Breast epithelium (tissue), 4 donors: ENCODE measurements at regions not wholly inside any gene's neighbourhood (a gene's known extent, or its start where the extent isn't known, plus 50 kb on each side); places are given as distances from the start of the nearest gene placed in this dataset.

Experiments used
- DNase-seq, 2 donors: peaks; one replicate each; pipeline ENCODE4 v3.0.0-alpha.2; 2019; ENCODE audit warnings: low spot score in 2 of 2
- H3K27ac ChIP-seq, 2 donors: fragments of 200-600 bp; sonication (generic) in 1 of 2; one replicate each; pipeline ENCODE4 v1.5.1; 2016 to 2019; ENCODE audit warnings: mild to moderate bottlenecking in 1 of 2
- H3K27me3 ChIP-seq, 2 donors: fragments of 200-600 bp; sonication (generic) in 1 of 2; one replicate each; pipeline versions ENCODE4 v1.5.1 to v1.6.0; 2017 to 2019; ENCODE audit warnings: control low read depth in 1 of 2, mild to moderate bottlenecking in 1 of 2
- H3K36me3 ChIP-seq: fragments of 200-600 bp; one replicate; pipeline ENCODE4 v1.5.1; 2019
- H3K4me1 ChIP-seq, 2 donors: fragments of 200-600 bp; sonication (generic); one replicate each; pipeline ENCODE4 v1.5.1; 2016 to 2019; ENCODE audit warnings: control low read depth in 1 of 2
- H3K4me3 ChIP-seq, 3 donors: fragments of 200-600 bp; sonication (generic); 1 replicate in 2 of 3; 2 replicates in 1 of 3; pipeline ENCODE4 v1.5.1; 2016 to 2019; ENCODE audit warnings: mild to moderate bottlenecking in 3 of 3, moderate library complexity in 2 of 3
- H3K9me3 ChIP-seq, 2 donors: fragments of 200-600 bp; sonication (generic) in 1 of 2; one replicate each; pipeline ENCODE4 v1.5.1; 2016 to 2019; ENCODE audit warnings: control low read depth in 1 of 2
- CTCF ChIP-seq, 3 donors: fragments of 450-650 bp; IDR thresholded peaks; one replicate each; pipeline ENCODE4 v1.5.1; 2016 to 2017; ENCODE audit warnings: antibody characterized with exemption in 3 of 3, mild to moderate bottlenecking in 3 of 3, moderate library complexity in 3 of 3
- POLR2A ChIP-seq: fragments of 450-650 bp; IDR thresholded peaks from one replicate; pipeline ENCODE4 v1.6.1; 2016; ENCODE audit warnings: antibody characterized with exemption, mild to moderate bottlenecking, moderate library complexity
- POLR2AphosphoS5 ChIP-seq, 3 donors: sonication (generic); formaldehyde crosslinking; IDR thresholded peaks; one replicate each; pipeline ENCODE4 v1.6.1; 2017; ENCODE audit warnings: antibody characterized with exemption in 3 of 3
- intact Hi-C: fragments of 100-400 bp; cut with DNase I; formaldehyde crosslinking; loops from one replicate; pipeline ENCODE4 v1.15.1; 2023; ENCODE audit warnings: low total_unique reads

DNA sequence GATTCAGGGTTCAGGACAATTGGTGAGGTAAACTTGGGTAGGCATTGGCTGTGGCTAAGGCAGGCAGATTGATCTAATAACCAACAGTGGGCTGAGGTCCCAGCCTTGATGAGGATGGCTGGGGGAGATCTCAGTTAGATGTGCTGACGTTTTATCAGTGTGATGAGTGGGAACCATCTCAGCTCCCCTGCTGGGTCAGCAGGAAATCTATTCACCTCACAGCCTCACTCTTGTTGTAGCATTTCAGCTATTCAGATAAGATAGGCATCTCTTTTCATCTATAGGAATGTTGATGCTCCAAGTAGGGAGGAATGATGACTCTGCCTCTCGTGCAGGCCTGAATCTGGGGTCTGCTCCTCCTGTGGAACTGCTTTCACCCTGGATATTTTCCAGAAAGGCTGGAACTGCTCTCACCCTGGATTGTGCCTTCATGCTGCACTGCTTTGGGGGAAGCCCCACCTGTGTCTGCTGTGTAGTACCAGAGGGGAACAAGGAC is 973.7 kb downstream of the NSUN3 start:
- H3K4me3 ChIP-seq = no peak overlapping the region
- no peak overlapping the region for H3K27ac ChIP-seq
- no peaks in the 10 kb centered on the region for H3K36me3 ChIP-seq
- no peaks in the 10 kb centered on the region for H3K4me1 ChIP-seq
- no peak for DNase-seq
- peaks cover 0 to 4% of the 10 kb centered on the region in 2 donors for H3K9me3 ChIP-seq
- no peaks in the 10 kb centered on the region for H3K27me3 ChIP-seq
- TF ChIP-seq POLR2A (no peak), CTCF (IDR thresholded peaks at IDR 0.05) (no peak), POLR2AphosphoS5 (IDR thresholded peaks at IDR 0.05) (no peak)
- intact Hi-C loops = no loop called here

- Histone ChIP-seq H3K4me3 (no peak overlapping the region), H3K9me3 (peaks cover 0 to 4% of the 10 kb centered on the region in 2 donors), H3K27ac (no peak overlapping the region), H3K4me1 (no peaks in the 10 kb centered on the region), H3K27me3 (no peaks in the 10 kb centered on the region), H3K36me3 (no peaks in the 10 kb centered on the region)
- intact Hi-C loops = no loop called here
- DNase-seq = no peak
- TF ChIP-seq CTCF (IDR thresholded peaks at IDR 0.05) (no peak), POLR2AphosphoS5 (IDR thresholded peaks at IDR 0.05) (no peak)
Observed at GRCh38 chr3:95037097-95037496, 974.2 kb downstream of the NSUN3 start.

DNA sequence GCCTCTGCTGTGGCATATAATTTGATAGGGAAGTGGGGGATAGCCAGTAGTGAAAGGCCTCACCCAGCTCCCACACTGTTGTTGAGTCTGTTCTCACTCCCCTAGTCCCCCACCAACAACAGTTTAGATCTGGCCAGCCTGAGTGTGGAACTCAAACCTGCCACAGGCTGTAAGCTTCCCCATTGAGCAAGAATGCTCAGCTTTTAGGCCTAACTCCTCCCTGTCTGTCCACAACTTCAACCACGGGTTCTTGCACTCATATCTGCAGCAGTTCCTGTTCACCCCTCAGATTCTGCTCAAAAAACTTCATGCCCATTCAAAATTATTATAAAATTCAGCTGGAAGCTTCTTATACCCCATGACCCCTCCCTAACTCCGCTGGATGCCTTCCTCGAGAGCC is 975.1 kb downstream of the NSUN3 start:
- intact Hi-C loops = no loop called here
- no peak overlapping the region for H3K4me3 ChIP-seq
- no peak for DNase-seq
- no peak overlapping the region for H3K27ac ChIP-seq
- H3K4me1 ChIP-seq = no peaks in the 10 kb centered on the region
- TF ChIP-seq POLR2AphosphoS5 (IDR thresholded peaks at IDR 0.05) (no peak), CTCF (IDR thresholded peaks at IDR 0.05) (no peak)
- no peaks in the 10 kb centered on the region for H3K27me3 ChIP-seq
- H3K9me3 ChIP-seq = peaks cover 0 to 4% of the 10 kb centered on the region in 2 donors
- H3K36me3 ChIP-seq = no peaks in the 10 kb centered on the region

DNA sequence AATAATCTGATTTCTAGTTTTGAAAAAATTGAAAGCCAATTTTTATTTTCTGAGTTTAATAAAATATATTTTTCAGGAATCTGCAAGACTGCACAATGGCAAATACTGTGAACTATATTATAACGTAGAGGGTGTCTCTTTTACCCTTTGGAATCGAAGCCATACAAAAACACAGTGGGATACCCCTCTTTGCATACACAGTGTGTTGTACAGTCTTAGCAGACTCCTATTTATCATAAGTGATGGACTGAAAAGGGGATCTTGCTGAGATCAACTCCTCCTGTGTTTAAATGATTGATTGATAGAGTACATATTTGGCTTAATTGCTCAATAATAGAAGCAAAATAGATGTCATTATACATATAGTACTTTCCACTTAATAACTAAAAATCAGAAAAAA is 981.2 kb downstream of the NSUN3 start:
- no peaks in the 10 kb centered on the region for H3K27me3 ChIP-seq
- H3K9me3 ChIP-seq = no peaks in the 10 kb centered on the region
- TF ChIP-seq POLR2AphosphoS5 (IDR thresholded peaks at IDR 0.05) (no peak), POLR2A (no peak), CTCF (IDR thresholded peaks at IDR 0.05) (no peak)
- DNase-seq = no peak
- no peaks in the 10 kb centered on the region for H3K4me1 ChIP-seq
- H3K4me3 ChIP-seq = no peak overlapping the region
- no peaks in the 10 kb centered on the region for H3K36me3 ChIP-seq
- H3K27ac ChIP-seq = no peak overlapping the region
- intact Hi-C loops = no loop called here

DNA sequence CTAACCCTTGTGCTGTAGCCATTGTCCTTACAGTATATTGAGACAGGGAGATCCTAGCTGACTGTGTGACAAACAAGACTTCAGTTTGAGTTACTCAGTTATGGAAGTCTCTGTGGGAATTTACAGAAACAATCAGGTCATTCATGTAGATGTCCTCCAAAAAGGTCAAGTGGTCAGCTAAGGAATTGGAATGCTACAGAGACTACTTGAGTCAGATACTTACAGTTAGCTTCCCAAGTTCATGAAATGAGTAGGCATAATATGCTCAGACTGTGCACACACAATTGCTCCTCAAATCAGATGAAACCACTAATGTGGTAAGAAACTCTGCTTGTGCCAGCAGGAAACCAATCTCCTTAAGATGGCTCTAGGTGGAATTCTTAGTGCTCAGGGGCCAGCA is 985.7 kb downstream of the NSUN3 start:
- no peaks in the 10 kb centered on the region for H3K4me1 ChIP-seq
- intact Hi-C loops = no loop called here
- H3K9me3 ChIP-seq = no peaks in the 10 kb centered on the region
- TF ChIP-seq CTCF (IDR thresholded peaks at IDR 0.05) (no peak), POLR2A (no peak), POLR2AphosphoS5 (IDR thresholded peaks at IDR 0.05) (no peak)
- no peaks in the 10 kb centered on the region for H3K36me3 ChIP-seq
- H3K27me3 ChIP-seq = no peaks in the 10 kb centered on the region
- DNase-seq = no peak
- no peak overlapping the region for H3K27ac ChIP-seq
- no peak overlapping the region for H3K4me3 ChIP-seq
